HepG2 (cell line): ENCODE measurements at regions not wholly inside any gene's neighbourhood (a gene's known extent, or its start where the extent isn't known, plus 50 kb on each side); places are given as distances from the start of the nearest gene placed in this dataset.

ENCODE experiments used
- ARHGAP35 ChIP-seq: sonication (generic); formaldehyde crosslinking; IDR thresholded peaks from 2 replicates; pipeline ENCODE4 v1.9.0; 2022; ENCODE audit warnings: mild to moderate bottlenecking, inconsistent platforms, moderate library complexity, missing genetic modification reagents, borderline replicate concordance
- BRF2 ChIP-seq: sonication (generic); formaldehyde crosslinking; IDR thresholded peaks from 2 replicates; pipeline ENCODE4 v1.8.1; 2022; ENCODE audit warnings: mild to moderate bottlenecking, missing genetic modification reagents
- CEBPB ChIP-seq: IDR thresholded peaks from 2 replicates; pipeline ENCODE4 v1.6.1; 2011; ENCODE audit warnings: low read depth, low read length, improper control_type of control experiment, borderline replicate concordance
- DMAP1 ChIP-seq: IDR thresholded peaks from 2 replicates; pipeline ENCODE4 v1.6.1; 2016
- FLYWCH1 ChIP-seq: sonication (generic); formaldehyde crosslinking; IDR thresholded peaks from 2 replicates; pipeline ENCODE4 v1.8.1; 2023; ENCODE audit warnings: mild to moderate bottlenecking, missing genetic modification reagents
- FOSL2 ChIP-seq: sonication (generic); formaldehyde crosslinking; IDR thresholded peaks from 2 replicates; pipeline ENCODE4 v1.4.0; 2020; ENCODE audit warnings: missing genetic modification reagents
- FOXJ3 ChIP-seq: sonication (generic); formaldehyde crosslinking; IDR thresholded peaks from 2 replicates; pipeline ENCODE4 v1.4.0; 2020; ENCODE audit warnings: missing genetic modification reagents, mild to moderate bottlenecking, borderline replicate concordance
- HOXA5 ChIP-seq: sonication (generic); formaldehyde crosslinking; IDR thresholded peaks from 2 replicates; pipeline ENCODE4 v1.4.0; 2020; ENCODE audit warnings: missing genetic modification reagents
- MTF2 ChIP-seq: sonication (generic); formaldehyde crosslinking; IDR thresholded peaks from 2 replicates; pipeline ENCODE4 v1.5.0; 2020; ENCODE audit warnings: missing genetic modification reagents, borderline replicate concordance
- NFIC ChIP-seq: IDR thresholded peaks from 2 replicates; pipeline ENCODE4 v1.6.1; 2012; ENCODE audit warnings: mild to moderate bottlenecking, low read length, inconsistent platforms
- PBX3 ChIP-seq: sonication (generic); formaldehyde crosslinking; IDR thresholded peaks from 2 replicates; pipeline ENCODE4 v1.8.1; 2023; ENCODE audit warnings: missing genetic modification reagents, inconsistent platforms, borderline replicate concordance
- PITX1 ChIP-seq: sonication (generic); formaldehyde crosslinking; IDR thresholded peaks from 2 replicates; pipeline ENCODE4 v1.5.1; 2020; ENCODE audit warnings: mild to moderate bottlenecking, missing genetic modification reagents
- POLR2AphosphoS5 ChIP-seq: IDR thresholded peaks from 2 replicates; pipeline ENCODE4 v1.6.1; 2012; ENCODE audit warnings: low read depth, low read length
- RFX1 ChIP-seq: fragments of 450-650 bp; IDR thresholded peaks from 2 replicates; pipeline ENCODE4 v1.6.1; 2017
- SOX5 ChIP-seq: IDR thresholded peaks from 2 replicates; pipeline ENCODE4 v1.6.1; 2016; ENCODE audit warnings: borderline replicate concordance
- SRSF4 ChIP-seq: fragments of 200-400 bp; formaldehyde crosslinking; IDR thresholded peaks from one replicate; pipeline ENCODE4 v1.6.1; 2018; ENCODE audit warnings: mild to moderate bottlenecking, low read depth, low read length, moderate library complexity; ENCODE audit not compliant: poor library complexity, severe bottlenecking
- ZBTB7A ChIP-seq: sonication (generic); formaldehyde crosslinking; IDR thresholded peaks from 2 replicates; pipeline ENCODE4 v1.8.0; 2022; ENCODE audit warnings: mild to moderate bottlenecking, missing genetic modification reagents
- ZMAT3 ChIP-seq: sonication (generic); formaldehyde crosslinking; conservative IDR thresholded peaks from 2 replicates; pipeline ENCODE4 v1.7.0; 2021; ENCODE audit warnings: missing genetic modification reagents
- ZNF235 ChIP-seq: sonication (generic); formaldehyde crosslinking; IDR thresholded peaks from 2 replicates; pipeline ENCODE4 v1.8.1; 2023; ENCODE audit warnings: mild to moderate bottlenecking, missing genetic modification reagents, borderline replicate concordance
- ZNF513 ChIP-seq: sonication (generic); formaldehyde crosslinking; conservative IDR thresholded peaks from 2 replicates; pipeline ENCODE4 v1.5.0; 2020; ENCODE audit warnings: missing genetic modification reagents
- ZNF713 ChIP-seq: sonication (generic); formaldehyde crosslinking; IDR thresholded peaks from 2 replicates; pipeline ENCODE4 v1.4.0; 2020; ENCODE audit warnings: mild to moderate bottlenecking, missing genetic modification reagents
- ZNF770 ChIP-seq: sonication (generic); formaldehyde crosslinking; IDR thresholded peaks from 2 replicates; pipeline ENCODE4 v1.5.0; 2020; ENCODE audit warnings: mild to moderate bottlenecking, missing genetic modification reagents
- ZSCAN20 ChIP-seq: sonication (generic); formaldehyde crosslinking; IDR thresholded peaks from 2 replicates; pipeline ENCODE4 v1.4.0; 2020; ENCODE audit warnings: missing genetic modification reagents, mild to moderate bottlenecking, borderline replicate concordance
- ZSCAN21 ChIP-seq: sonication (generic); formaldehyde crosslinking; IDR thresholded peaks from 2 replicates; pipeline ENCODE4 v1.8.0; 2022; ENCODE audit warnings: mild to moderate bottlenecking, missing genetic modification reagents, moderate library complexity, borderline replicate concordance
- ZSCAN31 ChIP-seq: sonication (generic); formaldehyde crosslinking; IDR thresholded peaks from 2 replicates; pipeline ENCODE4 v1.5.0; 2020; ENCODE audit warnings: low read depth, mild to moderate bottlenecking, missing genetic modification reagents

GRCh38 chr2:126971481-126972278 is 73.0 kb downstream of the TEX51 start (continued):
- TF ChIP-seq ZNF770: 0 out of 2 replicates have a peak, but pooled peaks have one; percentile 32
- peak; percentile 65; the same call in 1 of the 2 replicates for TF ChIP-seq FOXJ3 (CRISPR knock-in tag)
- TF ChIP-seq BRF2 (CRISPR knock-in tag): peak; percentile 82; the same call in 1 of the 2 replicates
- peak; percentile 84 for TF ChIP-seq ZMAT3 (CRISPR knock-in tag)
- no peak for TF ChIP-seq NFIC
- no peak for TF ChIP-seq RFX1
- TF ChIP-seq FOSL2 (CRISPR knock-in tag): peak; percentile 18; the same call in 1 of the 2 replicates
- no peak for TF ChIP-seq ZNF713 (CRISPR knock-in tag)
- peak; percentile 92 for TF ChIP-seq HOXA5 (CRISPR knock-in tag)
- TF ChIP-seq CEBPB: no peak
- peak; percentile 25; the same call in 1 of the 2 replicates for TF ChIP-seq DMAP1 (CRISPR knock-in tag)
- TF ChIP-seq SOX5 (CRISPR knock-in tag): 0 out of 2 replicates have a peak, but pooled peaks have one; percentile 33
- no peak for TF ChIP-seq FLYWCH1 (CRISPR knock-in tag)
- TF ChIP-seq ZNF235 (CRISPR knock-in tag): no peak
- TF ChIP-seq PBX3: no peak
- no peak for TF ChIP-seq ZNF513 (CRISPR knock-in tag)
- TF ChIP-seq ZSCAN21 (CRISPR knock-in tag): peak; percentile 72; the same call in 1 of the 2 replicates
- peak; percentile 67; the same call in 1 of the 2 replicates for TF ChIP-seq PITX1
- TF ChIP-seq POLR2AphosphoS5: no peak
- peak; percentile 71; the same call in 1 of the 2 replicates for TF ChIP-seq ZSCAN20 (CRISPR knock-in tag)
- TF ChIP-seq ZSCAN31 (CRISPR knock-in tag): peak; percentile 88
- peak; percentile 69 for TF ChIP-seq ZBTB7A (CRISPR knock-in tag)
- no peak for TF ChIP-seq MTF2 (CRISPR knock-in tag)
- peak; percentile 91; the same call in 1 of the 2 replicates for TF ChIP-seq ARHGAP35 (CRISPR knock-in tag)
- TF ChIP-seq SRSF4: no peak
